ENCODE measurements at regions not wholly inside any gene's neighbourhood (a gene's known extent, or its start where the extent isn't known, plus 50 kb on each side); places are given as distances from the start of the nearest gene placed in this dataset.
A peak's percentile ranks its signal among the peaks of the same experiment; 100 is the strongest.

DNA sequence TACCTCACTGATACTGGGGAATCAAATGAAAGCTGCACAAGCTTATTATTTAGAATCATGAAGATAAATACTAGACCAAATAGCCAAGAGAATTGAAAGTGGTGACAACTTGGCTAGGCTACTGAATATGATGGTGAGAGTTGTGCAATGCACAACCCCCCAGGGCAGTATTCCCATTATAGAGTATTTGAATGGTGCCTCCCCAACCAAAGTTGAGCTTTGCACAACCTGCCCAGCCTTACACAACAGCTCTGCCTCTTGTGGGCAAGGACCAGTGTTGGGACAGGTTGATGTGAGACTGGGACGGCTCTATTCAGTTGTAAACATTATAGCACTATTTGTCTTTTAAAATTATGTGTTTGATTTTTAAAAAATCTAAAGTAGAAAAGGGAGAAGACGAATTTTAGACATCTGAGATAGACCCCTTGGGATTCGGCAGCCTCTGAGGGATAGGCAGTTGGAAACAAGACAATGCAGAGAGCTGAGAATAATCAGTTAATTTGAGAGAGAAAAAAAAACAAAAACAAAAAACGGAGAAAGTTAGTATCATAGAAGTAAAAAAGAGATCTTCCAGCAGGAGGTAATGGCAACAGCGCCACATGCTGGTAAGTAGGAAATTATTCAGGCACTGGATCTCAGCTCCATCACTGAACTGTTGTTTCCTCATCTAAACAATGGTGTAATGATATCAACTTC, 91.0 kb upstream of the KCNA3 start:
- peak in 1 of 2 donors; percentile 48 for DNase-seq (ENCODE audit: low read depth in 2 of 2)

DNA sequence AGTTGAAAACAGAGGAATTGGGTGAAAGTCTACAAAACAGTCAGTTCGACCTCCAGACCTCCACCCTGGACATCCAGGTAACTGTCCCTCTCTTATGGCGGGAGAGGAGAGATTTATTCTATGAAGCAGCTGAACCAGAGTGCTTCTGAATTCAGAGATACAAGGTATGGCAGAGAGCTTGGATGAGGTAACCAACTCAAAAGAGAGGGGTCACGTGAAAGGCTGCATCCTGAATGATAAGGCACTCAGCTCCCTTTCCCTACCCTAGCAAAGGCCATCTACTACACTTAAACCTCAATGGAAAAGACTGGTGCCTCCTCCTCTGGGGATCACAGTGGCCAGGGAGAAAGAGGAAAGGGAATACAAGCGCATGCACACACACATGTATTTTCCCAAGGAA, 88.4 kb upstream of the KCNA3 start:
- DNase-seq (ENCODE audit: low read depth in 2 of 2) = no peak

DNA sequence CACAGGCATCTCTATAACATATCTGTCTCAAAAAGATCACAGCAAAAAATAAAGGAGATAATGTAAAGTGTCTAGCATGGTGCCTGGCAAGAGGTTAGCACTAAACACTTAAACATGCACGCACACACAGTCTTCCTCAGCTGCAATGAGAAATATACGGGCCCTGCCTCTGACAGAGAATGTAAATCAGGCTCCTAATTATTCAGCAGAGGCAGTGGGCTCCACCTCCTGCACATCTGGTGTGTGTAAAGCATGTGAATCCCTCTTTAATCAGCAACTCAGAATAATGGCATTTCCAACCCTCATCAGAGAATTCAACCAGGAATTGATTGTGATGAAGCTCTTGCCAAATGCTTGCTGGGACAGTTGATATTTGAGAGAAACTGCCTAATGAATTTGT, 85.6 kb upstream of the KCNA3 start:
- no peak for DNase-seq (ENCODE audit: low read depth in 2 of 2)

DNA sequence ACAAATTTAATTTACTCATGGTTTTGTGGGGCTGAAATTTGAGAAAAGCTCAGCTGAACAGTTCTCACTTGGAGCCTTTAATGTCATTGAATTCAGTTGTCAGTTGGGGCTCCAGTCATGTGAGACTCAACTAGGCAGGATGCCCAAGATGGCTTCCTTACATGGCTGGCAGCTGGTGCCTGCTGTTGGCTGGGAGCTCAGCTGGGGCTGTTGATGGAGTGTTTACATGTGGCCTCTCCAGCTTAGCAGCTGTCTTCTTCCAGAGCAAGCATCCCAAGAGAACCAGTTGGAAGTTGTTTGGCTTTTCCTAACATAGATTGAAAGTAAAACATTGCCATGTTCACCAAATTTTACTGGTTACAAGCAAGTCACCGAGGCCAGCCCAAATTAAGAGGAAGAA, 81.8 kb upstream of the KCNA3 start:
- DNase-seq (ENCODE audit: low read depth in 2 of 2) = no peak

DNA sequence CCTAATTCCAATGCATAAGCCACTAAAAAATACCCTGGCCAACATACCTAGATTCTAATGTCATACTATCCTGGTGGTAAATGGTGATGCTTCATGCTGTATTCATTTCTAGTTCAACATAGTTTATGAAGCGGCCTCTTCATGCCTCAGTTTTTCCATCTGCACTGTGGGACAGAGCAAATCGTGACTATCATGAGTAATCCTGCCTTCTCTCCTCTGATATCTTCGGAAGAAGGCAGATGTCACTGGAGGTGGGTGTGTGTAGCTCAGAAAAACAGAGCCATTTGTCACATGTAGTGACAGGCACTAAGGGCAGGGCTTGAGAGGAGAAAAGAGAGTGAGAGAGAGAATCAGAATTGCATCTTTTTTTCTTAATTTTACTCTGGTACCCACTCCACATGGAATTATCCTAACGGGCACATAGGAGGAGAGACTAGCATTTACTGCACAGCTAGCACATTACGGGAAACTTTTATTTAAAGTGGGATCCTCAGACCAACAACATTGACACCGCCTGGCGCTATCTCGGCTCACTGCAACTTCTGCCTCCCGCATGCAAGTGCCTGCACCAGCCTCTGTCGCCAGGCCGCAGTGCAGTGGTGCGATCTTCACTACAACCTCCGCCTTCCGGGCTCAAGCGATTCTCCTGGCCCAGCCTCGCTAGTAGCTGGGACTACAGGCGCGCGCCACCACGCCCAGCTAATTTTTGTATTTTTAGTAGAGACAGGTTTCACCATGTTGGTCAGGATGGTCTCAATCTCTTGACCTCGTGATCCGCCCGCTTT, 78.4 kb upstream of the KCNA3 start:
- no peak for DNase-seq (ENCODE audit: low read depth in 2 of 2)

DNA sequence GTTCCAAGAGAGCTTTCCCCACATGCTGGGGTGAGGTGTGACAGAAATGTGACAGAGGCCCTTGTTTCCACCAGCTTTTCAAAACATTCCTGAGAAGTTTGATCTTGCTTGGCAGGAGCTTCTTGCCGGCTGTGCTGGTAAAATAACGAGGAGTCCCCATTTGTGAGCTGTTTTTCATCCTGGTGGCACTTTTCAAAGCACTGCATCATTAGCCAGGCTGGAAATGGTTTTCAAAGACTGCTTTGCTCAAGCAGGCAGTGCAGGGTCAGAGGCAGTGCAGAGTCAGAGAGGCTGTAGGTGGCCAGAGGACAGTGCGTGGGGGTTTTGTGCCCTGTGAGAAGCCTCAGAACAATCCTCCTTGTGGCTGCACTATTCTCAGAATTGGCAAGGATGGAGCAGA, 75.8 kb upstream of the KCNA3 start:
- DNase-seq (ENCODE audit: low read depth in 2 of 2) = no peak

DNA sequence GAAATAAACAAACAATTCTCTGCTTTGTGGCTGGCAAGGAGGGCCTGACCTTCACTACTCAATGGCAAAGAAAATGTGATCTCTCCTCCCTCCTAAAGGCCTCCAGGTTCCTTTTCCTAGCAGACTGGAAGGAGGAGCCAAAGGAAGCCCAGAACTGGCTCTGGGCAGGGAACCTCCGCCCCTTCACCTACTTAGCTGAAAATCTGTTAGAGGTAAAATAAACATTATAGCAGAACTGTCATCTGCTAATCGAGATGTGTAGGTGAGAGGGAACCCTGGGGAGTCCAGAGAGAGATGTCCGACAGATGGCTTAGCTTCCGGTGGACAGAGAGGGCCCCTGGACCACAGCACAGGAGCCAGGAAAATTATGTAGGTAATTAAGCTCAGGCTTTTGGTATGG, 75.2 kb upstream of the KCNA3 start:
- no peak for DNase-seq (ENCODE audit: low read depth in 2 of 2)

DNA sequence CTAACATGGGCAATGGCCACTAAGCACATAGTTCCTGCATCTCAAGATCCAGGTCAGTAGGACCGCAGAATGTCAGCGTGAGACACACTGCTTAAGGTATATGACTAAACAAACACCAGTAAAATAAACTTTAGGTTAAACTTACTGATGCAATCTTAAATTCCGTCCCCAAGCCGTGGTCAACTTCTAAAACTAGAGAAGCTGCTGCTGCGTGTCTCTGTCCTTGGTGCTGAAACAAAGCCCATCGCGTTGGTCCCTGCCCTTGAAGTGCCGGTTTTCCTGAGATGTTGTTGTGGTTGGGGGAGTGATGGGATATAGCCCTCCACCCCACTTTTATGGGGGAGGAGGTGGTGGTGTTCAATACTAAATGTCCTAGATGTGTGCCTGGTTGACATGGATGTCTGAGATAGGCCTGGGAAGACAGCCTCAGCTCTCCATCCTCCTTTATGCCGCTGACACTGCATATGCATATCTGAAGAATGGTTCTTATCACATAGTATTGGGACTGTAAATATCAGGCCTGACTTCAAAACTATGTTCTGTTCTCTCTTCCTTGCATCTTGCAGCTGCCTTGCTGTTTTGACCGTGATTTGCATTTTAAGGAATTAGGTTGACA, 72.0 kb upstream of the KCNA3 start:
- DNase-seq (ENCODE audit: low read depth in 2 of 2) = peak; percentile 28 to 41

DNA sequence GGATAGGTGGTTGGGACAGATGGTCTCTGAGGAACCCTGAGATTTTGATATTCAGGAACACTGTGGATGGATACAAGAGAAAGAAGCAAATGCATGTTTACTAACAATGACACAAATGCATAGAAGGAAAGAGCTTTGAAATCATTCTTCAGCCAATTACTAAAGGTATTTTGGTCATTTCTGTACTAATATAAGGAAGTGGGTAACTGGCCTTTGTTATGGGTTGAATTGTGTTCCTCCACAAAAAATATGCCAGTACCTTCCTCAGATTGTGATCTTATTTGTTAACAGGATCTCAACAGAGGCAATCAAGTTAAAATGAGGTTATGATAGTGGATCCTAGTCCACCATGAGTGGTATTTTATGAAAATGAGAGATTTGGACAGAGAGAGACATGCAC, 68.7 kb upstream of the KCNA3 start:
- no peak for DNase-seq (ENCODE audit: low read depth in 2 of 2)

DNA sequence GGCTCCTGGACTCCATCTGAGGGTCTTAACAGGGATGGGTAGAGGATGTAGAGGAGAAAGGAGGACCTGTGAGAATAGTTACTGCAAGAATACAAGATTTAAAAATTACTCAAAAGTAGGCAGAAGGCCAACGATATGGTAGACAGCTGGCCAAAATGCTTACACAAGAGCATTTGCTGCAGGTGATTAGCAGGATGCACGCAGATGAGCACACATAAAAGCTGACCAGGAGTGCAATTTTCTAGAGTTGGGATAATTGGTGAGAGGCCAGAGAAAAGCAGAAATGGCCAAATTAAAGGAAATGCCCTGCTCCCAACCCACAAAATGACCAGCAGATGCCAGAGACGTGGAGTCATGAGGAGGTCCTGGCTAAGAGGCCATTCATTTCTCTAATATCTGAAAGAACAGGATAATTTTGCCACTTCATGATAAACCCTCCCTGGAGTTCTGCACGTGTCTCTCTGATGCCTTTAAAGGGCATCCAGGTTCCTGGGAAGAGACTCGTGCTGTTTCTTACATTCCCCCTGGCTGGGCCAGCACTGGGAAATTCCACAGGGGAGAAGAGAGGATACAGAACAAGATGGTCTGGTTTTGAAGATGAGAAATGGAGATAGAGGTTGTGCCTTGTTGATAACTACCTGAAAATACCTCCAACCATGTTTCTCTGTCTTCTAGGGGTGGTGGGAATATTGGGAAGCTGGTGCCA, 62.3 kb upstream of the KCNA3 start:
- no peak for DNase-seq (ENCODE audit: low read depth in 2 of 2)

DNA sequence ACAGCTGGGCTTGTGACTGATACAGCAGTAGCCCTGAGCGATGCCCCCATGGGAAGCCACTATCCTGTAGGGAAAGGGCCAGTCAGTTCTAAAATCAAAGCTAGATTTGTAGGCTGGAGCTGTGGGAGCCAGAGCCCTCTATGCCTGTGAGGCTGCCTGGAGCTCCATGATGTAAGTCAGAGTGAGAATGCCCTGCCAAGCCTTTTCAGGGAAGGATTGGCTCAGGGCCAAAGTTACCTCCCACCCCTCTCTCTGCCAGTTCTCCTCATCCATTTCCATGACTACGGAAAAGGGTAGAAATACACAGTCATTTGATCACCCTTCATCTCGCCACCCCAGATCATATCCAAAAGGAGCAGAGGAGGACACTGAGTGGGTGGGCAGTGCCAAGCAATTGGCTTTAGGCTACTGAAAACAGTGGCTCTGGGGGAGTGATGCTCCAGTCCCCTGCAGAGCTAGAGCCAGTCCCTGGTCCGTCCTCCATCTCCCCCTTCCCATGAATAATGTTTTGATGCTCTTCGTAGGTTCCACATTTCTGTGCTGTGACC, 59.5 kb upstream of the KCNA3 start:
- DNase-seq (ENCODE audit: low read depth in 2 of 2) = no peak

DNA sequence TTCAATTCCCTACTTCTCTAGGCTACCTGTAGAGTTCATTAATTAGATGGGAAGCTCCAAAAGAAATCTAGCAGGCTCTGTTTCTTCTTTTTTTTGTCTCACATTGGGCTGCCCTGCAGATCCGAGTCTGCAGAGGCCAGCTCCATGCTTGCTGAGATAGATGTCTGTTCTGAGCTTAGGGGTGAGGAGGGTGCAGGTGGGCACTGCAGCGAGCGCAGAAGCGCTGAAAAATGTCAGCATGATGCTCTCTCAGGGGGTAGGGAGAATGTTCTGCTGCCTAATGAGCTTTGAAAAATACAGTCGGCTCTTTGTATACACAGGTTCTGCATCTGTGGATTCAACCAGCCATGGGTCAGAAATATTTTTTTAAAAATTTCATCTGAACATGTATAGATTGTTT, 56.8 kb upstream of the KCNA3 start:
- no peak for DNase-seq (ENCODE audit: low read depth in 2 of 2)

DNA sequence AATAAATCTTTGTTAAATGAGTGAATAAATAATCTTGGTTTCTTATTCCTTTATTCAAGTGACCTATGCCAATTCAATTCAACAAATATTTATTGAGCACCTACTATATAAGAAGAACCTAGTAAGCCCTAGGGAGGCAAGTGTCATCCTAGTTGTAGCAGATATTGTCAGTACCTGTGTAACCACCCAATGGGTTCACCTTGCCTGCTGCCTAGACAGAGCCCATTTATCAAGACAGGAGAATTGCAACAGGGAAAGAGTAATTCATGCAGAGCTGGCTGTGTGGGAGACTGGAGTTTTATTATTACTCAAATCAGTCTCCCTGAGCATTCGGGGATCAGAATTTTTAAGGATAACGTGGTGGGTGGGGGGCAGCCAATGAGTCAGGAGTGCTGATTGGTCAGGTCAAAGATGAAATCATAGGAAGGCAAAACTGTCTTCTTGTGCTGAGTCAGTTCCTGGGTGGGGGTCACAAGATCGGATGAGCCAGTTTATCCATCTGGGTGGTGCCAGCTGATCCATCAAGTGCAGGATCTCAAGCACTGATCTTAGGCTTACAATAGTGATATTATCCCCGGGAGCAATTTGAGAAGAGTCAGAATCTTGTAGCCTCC, 53.8 kb upstream of the KCNA3 start:
- DNase-seq (ENCODE audit: low read depth in 2 of 2) = no peak

DNA sequence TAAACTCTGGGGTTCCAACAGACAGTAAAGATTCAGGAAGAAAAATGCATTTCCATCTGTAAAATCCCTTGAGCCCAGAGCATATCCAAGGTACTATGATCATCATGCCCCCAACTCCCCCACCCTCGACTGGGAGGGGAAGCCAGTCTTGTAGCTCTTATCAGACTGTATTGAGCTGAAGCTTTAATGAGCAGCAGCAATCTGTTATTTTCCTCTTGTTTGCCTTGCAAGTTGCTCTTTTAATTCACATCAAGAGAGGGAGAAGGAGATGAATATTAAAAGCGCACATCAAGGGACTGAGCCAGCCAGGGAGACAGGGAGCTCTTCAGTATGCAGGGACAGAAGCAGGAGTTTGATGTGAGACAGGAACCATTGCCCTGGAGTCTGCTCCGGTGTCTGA, 52.5 kb upstream of the KCNA3 start:
- no peak for DNase-seq (ENCODE audit: low read depth in 2 of 2)

DNA sequence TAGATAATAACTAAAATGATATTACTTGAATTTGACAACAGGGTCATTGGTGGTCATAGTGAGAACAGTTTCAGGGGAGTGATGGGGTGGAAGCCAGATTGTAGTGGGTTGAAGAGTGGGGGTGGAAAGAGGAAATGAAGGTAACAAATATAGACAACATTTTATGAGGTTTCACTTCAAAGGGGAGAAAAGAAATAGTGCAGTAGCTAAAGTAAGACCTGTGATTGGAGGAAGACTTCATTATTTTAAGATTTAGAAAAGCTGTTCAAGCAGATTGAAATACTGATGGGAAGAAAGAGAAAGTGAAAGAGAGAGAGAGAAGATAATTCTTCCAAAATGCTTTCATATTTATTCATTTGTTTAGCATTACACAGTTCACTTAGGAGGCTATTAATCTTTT, 52.0 kb upstream of the KCNA3 start:
- no peak for DNase-seq (ENCODE audit: low read depth in 2 of 2)

Data from stimulated activated CD4-positive, alpha-beta T cell treated with anti-CD3 and anti-CD28 coated beads, Interleukin-1b, Interleukin-23, amount 100 ng/mL, for 4 hours (primary cell).